ENCODE measurements at regions not wholly inside any gene's neighbourhood (a gene's known extent, or its start where the extent isn't known, plus 50 kb on each side); places are given as distances from the start of the nearest gene placed in this dataset.
"Not testable (repeated sequence)": the region's sequence is repeated elsewhere in the genome, so short reads cannot be mapped to it uniquely, and the experiment has no call there.

DNA sequence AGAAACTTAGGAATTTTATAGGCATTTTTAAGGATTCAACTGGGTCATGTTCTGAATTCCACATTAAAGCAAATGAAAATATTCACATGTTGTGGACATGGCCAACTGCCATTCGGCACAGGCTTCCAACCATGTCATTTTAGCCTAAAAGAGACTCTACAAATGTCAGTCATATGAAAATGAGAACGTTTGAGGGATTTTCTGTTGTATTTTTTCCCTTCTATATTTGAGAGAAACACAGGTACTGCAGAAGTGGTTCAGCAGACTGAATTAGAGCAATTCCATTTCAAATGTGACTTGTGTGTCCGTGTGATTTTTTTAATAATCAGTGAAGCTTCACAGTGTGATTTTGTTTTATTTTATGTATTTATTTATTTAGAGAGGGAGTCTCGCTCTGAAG, 124.3 kb downstream of the TP53TG3F start:
- not testable (repeated sequence) for TF ChIP-seq POLR2A (IDR thresholded peaks at IDR 0.05; ENCODE audit: low read length); GATA1 (IDR thresholded peaks at IDR 0.05; ENCODE audit: low read depth, low read length)
